NCI-H1105 treated with DMSO at 0.1 percent for 48 hours (cell line): ENCODE measurements at regions not wholly inside any gene's neighbourhood (a gene's known extent, or its start where the extent isn't known, plus 50 kb on each side); places are given as distances from the start of the nearest gene placed in this dataset.

Source experiments
- DNase-seq: peaks from one replicate; lab custom pipeline; 2025; lab: John Stamatoyannopoulos, UW

DNA sequence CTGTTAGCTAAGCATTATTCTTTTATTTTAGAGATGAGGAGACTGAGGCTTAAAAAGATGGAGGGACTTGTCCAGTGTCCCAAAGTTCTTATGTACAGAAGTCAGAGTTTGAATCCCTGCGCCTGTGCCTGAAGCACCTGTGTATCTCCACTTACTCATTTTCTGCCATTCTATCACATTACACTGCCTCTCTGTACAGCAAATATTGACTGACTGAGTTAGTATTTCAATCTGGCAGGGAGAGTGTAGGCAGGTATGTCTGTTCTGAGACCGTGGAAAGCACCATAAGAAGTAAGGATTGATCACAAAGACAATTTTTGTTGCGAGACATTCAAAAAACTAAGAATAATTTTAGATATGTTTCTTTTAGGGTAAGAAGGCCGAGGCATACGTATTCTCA is 162.7 kb downstream of the KITLG start:
- no peak for DNase-seq

- no peak for DNase-seq
Observed at GRCh38 chr12:88418856-88419497, 161.3 kb downstream of the KITLG start.

- DNase-seq, result no peak
Observed at GRCh38 chr12:88419794-88420193, 160.5 kb downstream of the KITLG start.

DNA sequence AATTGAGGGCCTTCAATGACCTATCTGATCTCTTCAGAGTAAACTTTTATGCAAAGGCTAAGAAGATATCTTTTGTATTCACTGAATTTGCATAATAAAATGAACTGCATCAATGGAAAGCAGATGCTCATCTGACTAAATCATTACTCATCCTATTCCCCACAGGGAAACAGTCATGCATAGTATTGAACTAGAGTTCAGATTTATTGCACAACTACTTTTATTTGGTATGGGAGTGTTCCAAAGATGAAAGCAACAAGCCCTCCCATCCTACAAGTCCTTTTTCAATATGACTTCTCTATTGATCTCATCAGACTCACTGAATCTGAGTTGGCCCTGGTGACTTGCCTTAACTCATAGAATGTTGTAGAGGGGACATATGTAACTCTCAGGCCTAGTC is 159.8 kb downstream of the KITLG start:
- DNase-seq, result no peak

DNA sequence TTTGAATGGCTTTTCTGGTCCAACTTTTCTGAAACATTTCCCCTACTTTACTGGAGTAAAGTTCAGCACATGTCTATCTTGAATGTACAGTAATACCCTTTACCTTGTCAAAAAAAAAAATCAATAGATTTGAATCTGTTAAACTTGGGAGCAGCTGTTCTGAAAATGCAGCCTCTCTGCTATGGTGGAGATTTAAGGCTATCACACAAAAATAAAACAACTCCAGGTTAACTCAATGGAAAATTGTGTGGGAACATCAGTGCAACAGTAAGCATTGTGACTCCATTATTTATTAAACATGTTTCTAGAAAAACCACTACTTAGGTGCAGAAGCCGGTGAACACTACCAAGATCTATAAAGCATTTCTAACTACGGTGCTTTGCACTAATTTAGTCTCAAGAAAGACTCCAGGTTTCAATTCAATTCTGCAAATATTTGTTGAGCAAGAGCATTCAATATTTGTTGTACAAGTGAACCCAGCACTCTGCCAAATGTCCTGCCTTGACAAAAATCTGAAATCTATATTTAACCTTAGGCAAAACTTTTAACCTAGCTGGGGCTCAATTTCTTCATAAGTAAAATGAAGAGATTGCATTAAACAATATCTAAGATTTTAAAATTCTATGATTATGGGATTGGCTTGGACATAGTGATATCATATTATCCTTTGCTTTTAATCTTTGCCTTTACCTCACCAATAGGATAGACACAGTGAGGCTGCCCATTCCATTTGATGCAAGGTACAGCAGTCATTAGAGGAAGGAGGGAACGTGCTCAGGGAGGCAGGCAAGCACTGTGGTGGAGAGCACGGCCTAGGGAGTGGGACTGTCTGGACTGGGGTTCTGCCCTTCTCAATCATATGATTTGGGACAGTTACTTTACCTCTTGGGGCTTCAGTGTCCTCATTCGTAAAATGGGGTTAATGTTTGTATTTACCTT is 155.2 kb downstream of the KITLG start:
- DNase-seq, result no peak

DNA sequence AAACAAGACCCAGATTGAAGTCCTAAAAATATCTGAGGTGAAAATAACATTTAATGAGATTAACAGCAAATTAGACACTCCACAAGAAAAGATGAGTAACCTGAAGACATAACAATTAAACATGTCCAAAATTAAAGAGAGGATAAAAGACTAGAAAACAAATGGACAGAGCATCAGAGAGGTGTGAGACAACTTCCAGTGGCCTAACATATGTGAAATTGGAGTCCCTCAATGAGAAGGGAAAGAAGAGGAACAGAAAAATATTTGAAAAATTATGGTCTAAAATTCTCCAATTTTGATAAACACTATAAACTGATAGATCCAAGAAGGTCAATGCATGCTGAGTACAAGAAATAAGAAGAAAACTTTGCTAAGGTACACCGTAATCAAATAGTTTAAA is 151.9 kb downstream of the KITLG start:
- no peak for DNase-seq

- DNase-seq, result no peak
Observed at GRCh38 chr12:88431246-88431645, 149.0 kb downstream of the KITLG start.

- DNase-seq, result no peak
Observed at GRCh38 chr12:88432531-88433490, 147.5 kb downstream of the KITLG start.

DNA sequence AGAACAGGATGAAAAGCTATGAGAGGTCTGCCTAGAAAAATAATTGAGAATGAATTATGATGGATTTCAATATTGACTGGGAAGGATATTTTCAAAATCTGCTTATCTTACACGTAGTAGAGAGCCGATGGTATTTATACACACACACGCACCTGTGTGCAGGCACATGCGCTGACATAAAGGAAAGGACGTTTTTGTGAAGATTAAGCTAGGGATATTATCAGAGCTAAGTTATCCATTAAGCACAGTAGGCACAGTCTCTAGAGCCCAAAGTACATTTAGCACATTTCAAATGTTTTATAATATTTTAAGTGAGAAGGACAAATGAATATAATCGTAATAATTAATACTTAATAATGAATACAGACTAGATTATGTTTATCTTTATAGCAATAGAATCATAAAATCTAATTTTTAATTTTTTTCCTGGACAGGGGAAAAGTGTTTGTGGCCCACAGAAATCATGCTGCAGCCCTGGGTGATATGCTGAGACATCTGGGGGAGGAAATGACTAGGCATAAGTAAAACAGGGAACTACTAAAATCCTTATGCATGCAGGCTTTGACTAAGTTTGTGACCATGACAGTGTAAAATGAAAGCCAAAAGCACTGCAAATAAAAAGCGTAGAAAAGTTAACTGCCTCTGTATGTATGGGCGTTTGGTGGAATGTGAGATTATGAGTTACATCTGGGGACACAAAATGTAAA is 146.1 kb downstream of the KITLG start:
- DNase-seq, result no peak

DNA sequence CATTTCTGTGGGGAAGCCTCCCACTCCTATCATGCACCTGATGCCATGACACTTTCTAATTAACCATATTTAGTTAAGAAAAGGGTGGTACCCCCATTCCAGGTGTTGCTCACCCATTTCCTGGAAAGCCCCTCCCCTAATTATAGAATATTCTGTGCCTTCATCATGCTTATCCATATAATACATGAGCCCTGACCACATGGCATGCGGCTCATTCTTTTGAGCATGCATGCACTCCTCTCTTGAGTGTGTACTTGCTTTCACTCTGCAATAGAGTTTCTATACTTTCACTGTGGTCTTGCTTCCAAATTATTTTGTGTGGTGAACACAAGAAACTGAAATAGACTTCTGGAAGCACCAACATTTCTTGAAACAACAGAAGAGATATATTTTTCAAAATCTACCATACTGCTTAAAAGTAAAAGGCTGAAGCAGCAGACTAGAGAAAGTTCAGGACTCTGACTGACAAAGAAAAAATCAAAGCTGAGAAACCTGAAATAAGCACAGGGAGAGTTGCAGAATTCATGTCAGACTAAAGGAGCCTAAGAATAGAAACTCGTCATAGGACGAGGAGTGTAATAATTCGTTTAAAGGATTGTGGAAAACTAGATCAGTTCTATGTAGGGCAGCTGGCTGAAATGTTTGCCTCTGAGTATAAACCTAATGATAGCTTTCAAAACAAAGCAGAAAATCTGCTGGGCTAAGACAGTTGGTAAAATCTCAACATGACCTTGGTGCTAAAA is 144.8 kb downstream of the KITLG start:
- no peak for DNase-seq

GRCh38 chr12:88437226-88437625 is 143.0 kb downstream of the KITLG start:
- no peak for DNase-seq
